WTC11 (cell line): ENCODE measurements at regions not wholly inside any gene's neighbourhood (a gene's known extent, or its start where the extent isn't known, plus 50 kb on each side); places are given as distances from the start of the nearest gene placed in this dataset.

Experiments
- ATAC-seq: fragments of 200-7000 bp; cut with Tn5 transposase; 2 replicates; pipeline ENCODE4 v1.10.0; 2021; ENCODE audit warnings: mild to moderate bottlenecking, moderate library complexity
- CTCF ChIA-PET: fragments of 300-600 bp; sonication (Branson Sonifier 250); formaldehyde crosslinking; loops from one replicate; lab custom pipeline; 2021; ENCODE audit warnings: antibody characterized with exemption; lab: Charles Lee
- POLR2A ChIA-PET: fragments of 350-600 bp; sonication (Branson Sonifier 250); formaldehyde crosslinking; loops from one replicate; lab custom pipeline; 2021; ENCODE audit warnings: antibody characterized with exemption; lab: Charles Lee
- DNase-seq: peaks from one replicate; pipeline ENCODE4 v3.0.0; 2021; ENCODE audit warnings: low spot score
- H3K27ac Mint-ChIP-seq: 2 replicates; pipeline ENCODE4 v1.8.0; 2021; ENCODE audit warnings: mixed read lengths
- H3K27me3 Mint-ChIP-seq: 2 replicates; pipeline ENCODE4 v1.8.0; 2021; ENCODE audit warnings: low read depth, mild to moderate bottlenecking, moderate library complexity, mixed read lengths
- H3K36me3 Mint-ChIP-seq: 2 replicates; pipeline ENCODE4 v1.8.0; 2021; ENCODE audit warnings: mixed read lengths
- H3K4me1 Mint-ChIP-seq: 2 replicates; pipeline ENCODE4 v1.8.0; 2022; ENCODE audit warnings: mixed read lengths
- H3K4me3 Mint-ChIP-seq: 2 replicates; pipeline ENCODE4 v1.8.0; 2021; ENCODE audit warnings: mild to moderate bottlenecking, moderate library complexity, mixed read lengths
- H3K9me3 Mint-ChIP-seq: 2 replicates; pipeline ENCODE4 v1.8.0; 2021; ENCODE audit warnings: mixed read lengths
- ARID4B ChIP-seq: sonication (generic); formaldehyde crosslinking; IDR thresholded peaks from 2 replicates; pipeline ENCODE4 v1.8.0; 2023; ENCODE audit warnings: missing genetic modification reagents, mild to moderate bottlenecking, borderline replicate concordance
- ATF3 ChIP-seq: sonication (generic); formaldehyde crosslinking; conservative IDR thresholded peaks from 2 replicates; pipeline ENCODE4 v1.8.1; 2022; ENCODE audit warnings: mild to moderate bottlenecking, missing genetic modification reagents
- ATF6 ChIP-seq: sonication (generic); formaldehyde crosslinking; IDR thresholded peaks from 2 replicates; pipeline ENCODE4 v1.8.1; 2023; ENCODE audit warnings: mild to moderate bottlenecking, missing genetic modification reagents
- CREB1 ChIP-seq: sonication (generic); formaldehyde crosslinking; IDR thresholded peaks from 2 replicates; pipeline ENCODE4 v1.8.0; 2023; ENCODE audit warnings: mild to moderate bottlenecking, missing genetic modification reagents
- ERG ChIP-seq: fragments of 250-450 bp; sonication (Bioruptor Pico); IDR thresholded peaks from 2 replicates; pipeline ENCODE4 v1.8.0; 2021; ENCODE audit warnings: mild to moderate bottlenecking
- FOXP4 ChIP-seq: sonication (generic); formaldehyde crosslinking; IDR thresholded peaks from 2 replicates; pipeline ENCODE4 v1.8.0; 2022; ENCODE audit warnings: mild to moderate bottlenecking, missing genetic modification reagents
- HMGA2 ChIP-seq: fragments of 250-450 bp; sonication (Bioruptor Pico); IDR thresholded peaks from 2 replicates; pipeline ENCODE4 v1.4.0; 2021; ENCODE audit warnings: mild to moderate bottlenecking, moderate library complexity
- NR2C2 ChIP-seq: sonication (generic); formaldehyde crosslinking; IDR thresholded peaks from 2 replicates; pipeline ENCODE4 v1.8.0; 2022; ENCODE audit warnings: mild to moderate bottlenecking, missing genetic modification reagents
- OVOL2 ChIP-seq: fragments of 250-450 bp; sonication (Bioruptor Pico); IDR thresholded peaks from 2 replicates; pipeline ENCODE4 v1.9.0; 2021; ENCODE audit warnings: mild to moderate bottlenecking, borderline replicate concordance
- RELA ChIP-seq: sonication (generic); formaldehyde crosslinking; IDR thresholded peaks from 2 replicates; pipeline ENCODE4 v1.8.1; 2022; ENCODE audit warnings: missing genetic modification reagents, mild to moderate bottlenecking, borderline replicate concordance
- ZBTB21 ChIP-seq: sonication (generic); formaldehyde crosslinking; IDR thresholded peaks from 2 replicates; pipeline ENCODE4 v1.8.1; 2023; ENCODE audit warnings: mild to moderate bottlenecking, missing genetic modification reagents, borderline replicate concordance
- ZNF138 ChIP-seq: sonication (generic); formaldehyde crosslinking; conservative IDR thresholded peaks from 2 replicates; pipeline ENCODE4 v1.8.1; 2022; ENCODE audit warnings: mild to moderate bottlenecking, moderate library complexity, missing genetic modification reagents
- ZNF512 ChIP-seq: sonication (generic); formaldehyde crosslinking; IDR thresholded peaks from 2 replicates; pipeline ENCODE4 v1.8.1; 2022; ENCODE audit warnings: missing genetic modification reagents, borderline replicate concordance
- ZNF532 ChIP-seq: fragments of 250-450 bp; sonication (Bioruptor Pico); IDR thresholded peaks from 2 replicates; pipeline ENCODE4 v1.9.0; 2021; ENCODE audit warnings: mild to moderate bottlenecking, borderline replicate concordance
- ZNF671 ChIP-seq: fragments of 250-450 bp; sonication (Bioruptor Pico); IDR thresholded peaks from 2 replicates; pipeline ENCODE4 v1.8.0; 2021; ENCODE audit warnings: mild to moderate bottlenecking

- no peak for TF ChIP-seq ZNF512 (CRISPR knock-in tag)
- no peak for TF ChIP-seq ZNF532 (CRISPR knock-in tag)
- TF ChIP-seq ERG (CRISPR knock-in tag), result no peak
- no peak for TF ChIP-seq RELA (CRISPR knock-in tag)
Measured at GRCh38 chr7:55657654-55658053, 85.4 kb upstream of the VOPP1 start (continued).

- Mint-ChIP-seq H3K4me1 (no peaks in the 10 kb centered on the region), H3K27me3 (no peaks in the 10 kb centered on the region; the same call in none of the 2 replicates), H3K36me3 (peaks cover 4% of the 10 kb centered on the region; the same call in 1 of the 2 replicates), H3K27ac (no peak overlapping the region), H3K4me3 (no peak overlapping the region), H3K9me3 (peaks cover 29% of the 10 kb centered on the region)
- ATAC-seq (no peak), DNase-seq (no peak)
- ChIA-PET CTCF (no interaction called here), POLR2A (no interaction called here)
- TF ChIP-seq ARID4B (CRISPR knock-in tag), result no peak
- no peak for TF ChIP-seq CREB1 (CRISPR knock-in tag)
- no peak for TF ChIP-seq ZNF138
- TF ChIP-seq FOXP4 (CRISPR knock-in tag), result no peak
- TF ChIP-seq NR2C2 (CRISPR knock-in tag), result no peak
- no peak for TF ChIP-seq ZNF671
- TF ChIP-seq ATF6, result no peak
- no peak for TF ChIP-seq OVOL2 (CRISPR knock-in tag)
- TF ChIP-seq ZBTB21 (CRISPR knock-in tag), result no peak
- TF ChIP-seq ATF3 (CRISPR knock-in tag), result no peak
- TF ChIP-seq HMGA2 (CRISPR knock-in tag), result no peak
Measured at GRCh38 chr7:55651057-55651456, 78.8 kb upstream of the VOPP1 start.
